RWPE1 (cell line): ENCODE measurements at regions not wholly inside any gene's neighbourhood (a gene's known extent, or its start where the extent isn't known, plus 50 kb on each side); places are given as distances from the start of the nearest gene placed in this dataset.

Experiments used
- CTCF ChIA-PET: fragments of 350-600 bp; sonication (Branson Sonifier 250); formaldehyde crosslinking; extraction: SDS; loops from one replicate; lab custom pipeline; 2021; lab: Yijun Ruan, JAX
- POLR2A ChIA-PET: fragments of 400-600 bp; formaldehyde crosslinking; extraction: SDS; loops from one replicate; lab custom pipeline; 2020; ENCODE audit warnings: antibody characterized with exemption; ENCODE audit not compliant: low non-redundant PET; lab: Yijun Ruan, JAX
- DNase-seq: peaks from one replicate; pipeline ENCODE4 v3.0.0; 2012; ENCODE audit warnings: low spot score
- H3K27ac ChIP-seq: fragments of 450-650 bp; 2 replicates; pipeline ENCODE4 v1.5.1; 2017
- CTCF ChIP-seq: fragments of 450-650 bp; conservative IDR thresholded peaks from 2 replicates; pipeline ENCODE4 v1.5.1; 2017; ENCODE audit warnings: low read depth, mild to moderate bottlenecking

GRCh38 chr16:73965591-73965990, 331.0 kb upstream of the PSMD7 start:
- H3K27ac ChIP-seq = no peak overlapping the region
- ChIA-PET CTCF (no interaction called here), POLR2A (no interaction called here)
- DNase-seq = no peak
- TF ChIP-seq CTCF = no peak

- CTCF ChIA-PET = interaction anchor here (0.6 to 1.5 kb wide), 12 partner anchors 11 to 696 kb away, joined by 3 to 8 read pairs (median 4); no protein-coding TSS in a partner anchor
- peak; percentile 89 for TF ChIP-seq CTCF
- no peak overlapping the region for H3K27ac ChIP-seq
- POLR2A ChIA-PET = no interaction called here
- peak; percentile 60 for DNase-seq
Observed at GRCh38 chr16:73956587-73957494, 339.8 kb upstream of the PSMD7 start.

- no peak overlapping the region for H3K27ac ChIP-seq
- ChIA-PET CTCF (interaction anchor here (0.6 to 1.5 kb wide), 3 partner anchors 271 to 714 kb away, joined by 3 to 6 read pairs (median 4); no protein-coding TSS in a partner anchor), POLR2A (no interaction called here)
- no peak for TF ChIP-seq CTCF
- DNase-seq = no peak
Observed at GRCh38 chr16:73955702-73956101, 340.9 kb upstream of the PSMD7 start.

GRCh38 chr16:73955255-73955654, 341.4 kb upstream of the PSMD7 start:
- H3K27ac ChIP-seq = no peak overlapping the region
- DNase-seq = no peak
- TF ChIP-seq CTCF = no peak
- ChIA-PET POLR2A (no interaction called here), CTCF (interaction anchor here (0.7 to 1.5 kb wide), 2 partner anchors 319 to 713 kb away, joined by 3 to 6 read pairs; no protein-coding TSS in a partner anchor)

- POLR2A ChIA-PET = no interaction called here
- no peak overlapping the region for H3K27ac ChIP-seq
- CTCF ChIA-PET = no interaction called here
- DNase-seq = no peak
- TF ChIP-seq CTCF = no peak
Observed at GRCh38 chr16:73951481-73951880, 345.1 kb upstream of the PSMD7 start.

GRCh38 chr16:73949574-73950320, 346.9 kb upstream of the PSMD7 start:
- ChIA-PET CTCF (interaction anchor here (0.5 kb wide), 1 partner anchor 1482 kb away, joined by 3 read pairs; no protein-coding TSS in a partner anchor), POLR2A (no interaction called here)
- TF ChIP-seq CTCF = no peak
- H3K27ac ChIP-seq = no peak overlapping the region
- peak; percentile 69 for DNase-seq
